K562 (cell line): ENCODE measurements at regions not wholly inside any gene's neighbourhood (a gene's known extent, or its start where the extent isn't known, plus 50 kb on each side); places are given as distances from the start of the nearest gene placed in this dataset.

ENCODE experiments used
- BHLHE40 ChIP-seq: IDR thresholded peaks from 2 replicates; pipeline ENCODE4 v1.6.1; 2011; ENCODE audit warnings: low read length, improper control_type of control experiment
- PBX2 ChIP-seq, 2 experiments: IDR thresholded peaks in 1 of 2; conservative IDR thresholded peaks in 1 of 2; 2 replicates each; pipeline ENCODE4 v1.6.1; 2016; ENCODE audit warnings: low read depth in 2 of 2, mild to moderate bottlenecking in 1 of 2, missing compliant biosample characterization in 1 of 2, missing genetic modification characterization in 1 of 2, moderate library complexity in 1 of 2
- RBM22 ChIP-seq: fragments of 200-400 bp; formaldehyde crosslinking; IDR thresholded peaks from 2 replicates; pipeline ENCODE4 v1.6.1; 2018; ENCODE audit warnings: low read length, low read depth; ENCODE audit not compliant: poor library complexity, severe bottlenecking
- ZBTB40 ChIP-seq, 2 experiments: fragments of 450-650 bp in 1 of 2; sonication (generic) in 1 of 2; formaldehyde crosslinking in 1 of 2; IDR thresholded peaks; 2 replicates each; pipeline versions ENCODE4 v1.7.1 to v1.9.0; 2016 to 2022; ENCODE audit warnings: inconsistent platforms in 1 of 2, mild to moderate bottlenecking in 1 of 2, missing genetic modification reagents in 1 of 2

- TF ChIP-seq ZBTB40 (IDR thresholded peaks at IDR 0.05) (peak; percentile 87), ZBTB40 (CRISPR knock-in tag; IDR thresholded peaks at IDR 0.05) (peak; percentile 58), RBM22 (no peak), BHLHE40 (no peak), PBX2 (CRISPR knock-in tag; IDR thresholded peaks at IDR 0.05; ENCODE audit: low read depth) (no peak), PBX2 (tag; conservative IDR thresholded peaks at IDR 0.05; ENCODE audit: low read depth) (no peak)
Observed at GRCh38 chr20:52708137-52708536, 264.0 kb upstream of the TSHZ2 start (continued).
